ENCODE measurements at regions not wholly inside any gene's neighbourhood (a gene's known extent, or its start where the extent isn't known, plus 50 kb on each side); places are given as distances from the start of the nearest gene placed in this dataset.
A peak's percentile ranks its signal among the peaks of the same experiment; 100 is the strongest.

GRCh38 chr16:85211271-85211801 is 99.1 kb upstream of the CIBAR2 start:
- Histone ChIP-seq H3K9me3 (ENCODE audit: control insufficient read depth in 4 of 4, insufficient read depth in 3 of 4, low read length in 3 of 4) (peaks cover 0 to 4% (median 0%) of the 10 kb centered on the region in 4 donors), H3K36me3 (ENCODE audit: control insufficient read depth in 4 of 4, insufficient read depth in 4 of 4, low read length in 4 of 4) (peaks cover 0 to 4% (median 0%) of the 10 kb centered on the region in 4 donors), H3K27ac (ENCODE audit: low read depth in 1 of 2, low read length in 1 of 2) (no peak overlapping the region), H3K27me3 (ENCODE audit: control insufficient read depth in 3 of 3, insufficient read depth in 3 of 3, low read length in 2 of 3) (no peaks in the 10 kb centered on the region), H3K9ac (ENCODE audit: insufficient read depth in 1 of 2, low read length in 2 of 2) (no peak overlapping the region), H3K4me1 (ENCODE audit: control insufficient read depth in 5 of 5, insufficient read depth in 5 of 5, low read length in 5 of 5) (peaks cover 8 to 70% (median 17%) of the 10 kb centered on the region in 5 donors), H3K4me3 (no peak overlapping the region)
- ATAC-seq (ENCODE audit: insufficient read depth, low FRiP score) (no peak), DNase-seq (no peak)
- no peak for TF ChIP-seq CTCF (IDR thresholded peaks at IDR 0.05; ENCODE audit: control extremely low read depth, extremely low read depth)
- 90 to 94% methylated on average over 17 of the region's 17 CpGs for WGBS, 2 donors

GRCh38 chr16:85213926-85214675 is 101.8 kb upstream of the CIBAR2 start:
- peaks cover 0 to 55% (median 15%) of the 10 kb centered on the region in 5 donors for H3K4me1 ChIP-seq (ENCODE audit: control insufficient read depth in 5 of 5, insufficient read depth in 5 of 5, low read length in 5 of 5)
- H3K9me3 ChIP-seq (ENCODE audit: control insufficient read depth in 4 of 4, insufficient read depth in 3 of 4, low read length in 3 of 4): no peaks in the 10 kb centered on the region
- H3K27me3 ChIP-seq (ENCODE audit: control insufficient read depth in 3 of 3, insufficient read depth in 3 of 3, low read length in 2 of 3): no peaks in the 10 kb centered on the region
- no peak for DNase-seq
- no peak overlapping the region for H3K9ac ChIP-seq (ENCODE audit: insufficient read depth in 1 of 2, low read length in 2 of 2)
- TF ChIP-seq CTCF (IDR thresholded peaks at IDR 0.05; ENCODE audit: control extremely low read depth, extremely low read depth): no peak
- H3K27ac ChIP-seq (ENCODE audit: low read depth in 1 of 2, low read length in 1 of 2): no peak overlapping the region
- peaks cover 0 to 3% (median 0%) of the 10 kb centered on the region in 4 donors for H3K36me3 ChIP-seq (ENCODE audit: control insufficient read depth in 4 of 4, insufficient read depth in 4 of 4, low read length in 4 of 4)
- ATAC-seq (ENCODE audit: insufficient read depth, low FRiP score): no peak
- 93 to 96% methylated on average over 28 of the region's 28 CpGs for WGBS, 2 donors
- no peak overlapping the region for H3K4me3 ChIP-seq

GRCh38 chr16:85215478-85216118 is 103.3 kb upstream of the CIBAR2 start:
- H3K4me1 ChIP-seq (ENCODE audit: control insufficient read depth in 5 of 5, insufficient read depth in 5 of 5, low read length in 5 of 5): peaks cover 3 to 58% (median 22%) of the 10 kb centered on the region in 5 donors
- H3K36me3 ChIP-seq (ENCODE audit: control insufficient read depth in 4 of 4, insufficient read depth in 4 of 4, low read length in 4 of 4): peaks cover 0 to 3% (median 0%) of the 10 kb centered on the region in 4 donors
- H3K27ac ChIP-seq (ENCODE audit: low read depth in 1 of 2, low read length in 1 of 2): no peak overlapping the region
- WGBS, 2 donors: 72 to 80% methylated on average over 8 of the region's 8 CpGs
- DNase-seq (peak in 2 of 3 donors; percentile 64), ATAC-seq (ENCODE audit: insufficient read depth, low FRiP score) (no peak)
- no peaks in the 10 kb centered on the region for H3K27me3 ChIP-seq (ENCODE audit: control insufficient read depth in 3 of 3, insufficient read depth in 3 of 3, low read length in 2 of 3)
- no peak overlapping the region for H3K9ac ChIP-seq (ENCODE audit: insufficient read depth in 1 of 2, low read length in 2 of 2)
- H3K9me3 ChIP-seq (ENCODE audit: control insufficient read depth in 4 of 4, insufficient read depth in 3 of 4, low read length in 3 of 4): no peaks in the 10 kb centered on the region
- no peak overlapping the region for H3K4me3 ChIP-seq
- no peak for TF ChIP-seq CTCF (IDR thresholded peaks at IDR 0.05; ENCODE audit: control extremely low read depth, extremely low read depth)
